ENCODE measurements at regions not wholly inside any gene's neighbourhood (a gene's known extent, or its start where the extent isn't known, plus 50 kb on each side); places are given as distances from the start of the nearest gene placed in this dataset.

DNA sequence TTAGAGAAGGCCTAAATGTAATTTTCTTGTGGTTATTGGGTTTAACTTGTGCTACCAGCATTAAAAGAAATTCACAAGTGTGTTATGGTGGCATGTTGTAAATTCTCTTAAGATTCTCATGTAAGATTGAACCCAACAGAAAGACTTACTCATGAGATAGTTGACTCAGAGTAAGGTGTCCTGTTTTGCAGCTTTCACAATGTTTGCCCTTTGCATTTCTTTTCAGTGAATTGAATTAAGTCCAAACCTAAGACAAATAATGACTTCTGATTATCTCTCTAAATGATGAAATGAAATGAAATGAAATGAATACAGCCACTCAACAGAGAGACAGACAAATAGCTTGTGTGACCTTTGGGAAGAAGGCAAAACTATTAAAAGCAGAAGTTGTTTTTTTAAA is 1696.9 kb upstream of the WWC1 start:
- no peak overlapping the region for H3K4me3 ChIP-seq
- in situ Hi-C loops (cut with MboI) (no loop called here), intact Hi-C loops (cut with micrococcal nuclease; ENCODE audit: unreplicated experiment) (no loop called here)
- H3K79me2 ChIP-seq (ENCODE audit: control insufficient read depth, insufficient read depth, low read length): no peaks in the 10 kb centered on the region
- no TSS peak for BruUV-seq (replicated peaks)
- ChIA-PET POLR2A (no interaction called here), SMC1A (ENCODE audit: uncharacterized antibody, unreplicated experiment) (interaction anchor here (0.6 kb wide), 1 partner anchor 87 kb away, joined by 3 read pairs; no protein-coding TSS in a partner anchor), RAD21 (ENCODE audit: unreplicated experiment) (no interaction called here), CTCF (no interaction called here)
- H3K27ac ChIP-seq (ENCODE audit: control insufficient read depth, insufficient read depth): no peak overlapping the region
- no peak for ATAC-seq
- no peak for FAIRE-seq
- no peaks in the 10 kb centered on the region for H3K4me1 ChIP-seq (ENCODE audit: control insufficient read depth, insufficient read depth, low read length)
- no peaks in the 10 kb centered on the region for H3K36me3 ChIP-seq (ENCODE audit: control insufficient read depth in 2 of 2, insufficient read depth in 2 of 2, low read length in 1 of 2)
- DNase-seq (ENCODE audit: low read depth, low spot score): no peak
- no peak overlapping the region for H2AFZ ChIP-seq (ENCODE audit: control insufficient read depth, low read depth, low read length)
- no peaks in the 10 kb centered on the region for H3K27me3 ChIP-seq (replicated peaks in 1 of 2; ENCODE audit: control insufficient read depth in 2 of 2, insufficient read depth in 2 of 2, low read length in 1 of 2)
- no peak overlapping the region for H3K9ac ChIP-seq (ENCODE audit: control insufficient read depth, insufficient read depth, low read length)
- H3K9me3 ChIP-seq (replicated peaks; ENCODE audit: control insufficient read depth, insufficient read depth, low read length): no peaks in the 10 kb centered on the region
- H4K20me1 ChIP-seq (ENCODE audit: control insufficient read depth, insufficient read depth): no peaks in the 10 kb centered on the region
- H3K4me2 ChIP-seq (ENCODE audit: control insufficient read depth, insufficient read depth): no peak overlapping the region
- TF ChIP-seq, protein P1, sequence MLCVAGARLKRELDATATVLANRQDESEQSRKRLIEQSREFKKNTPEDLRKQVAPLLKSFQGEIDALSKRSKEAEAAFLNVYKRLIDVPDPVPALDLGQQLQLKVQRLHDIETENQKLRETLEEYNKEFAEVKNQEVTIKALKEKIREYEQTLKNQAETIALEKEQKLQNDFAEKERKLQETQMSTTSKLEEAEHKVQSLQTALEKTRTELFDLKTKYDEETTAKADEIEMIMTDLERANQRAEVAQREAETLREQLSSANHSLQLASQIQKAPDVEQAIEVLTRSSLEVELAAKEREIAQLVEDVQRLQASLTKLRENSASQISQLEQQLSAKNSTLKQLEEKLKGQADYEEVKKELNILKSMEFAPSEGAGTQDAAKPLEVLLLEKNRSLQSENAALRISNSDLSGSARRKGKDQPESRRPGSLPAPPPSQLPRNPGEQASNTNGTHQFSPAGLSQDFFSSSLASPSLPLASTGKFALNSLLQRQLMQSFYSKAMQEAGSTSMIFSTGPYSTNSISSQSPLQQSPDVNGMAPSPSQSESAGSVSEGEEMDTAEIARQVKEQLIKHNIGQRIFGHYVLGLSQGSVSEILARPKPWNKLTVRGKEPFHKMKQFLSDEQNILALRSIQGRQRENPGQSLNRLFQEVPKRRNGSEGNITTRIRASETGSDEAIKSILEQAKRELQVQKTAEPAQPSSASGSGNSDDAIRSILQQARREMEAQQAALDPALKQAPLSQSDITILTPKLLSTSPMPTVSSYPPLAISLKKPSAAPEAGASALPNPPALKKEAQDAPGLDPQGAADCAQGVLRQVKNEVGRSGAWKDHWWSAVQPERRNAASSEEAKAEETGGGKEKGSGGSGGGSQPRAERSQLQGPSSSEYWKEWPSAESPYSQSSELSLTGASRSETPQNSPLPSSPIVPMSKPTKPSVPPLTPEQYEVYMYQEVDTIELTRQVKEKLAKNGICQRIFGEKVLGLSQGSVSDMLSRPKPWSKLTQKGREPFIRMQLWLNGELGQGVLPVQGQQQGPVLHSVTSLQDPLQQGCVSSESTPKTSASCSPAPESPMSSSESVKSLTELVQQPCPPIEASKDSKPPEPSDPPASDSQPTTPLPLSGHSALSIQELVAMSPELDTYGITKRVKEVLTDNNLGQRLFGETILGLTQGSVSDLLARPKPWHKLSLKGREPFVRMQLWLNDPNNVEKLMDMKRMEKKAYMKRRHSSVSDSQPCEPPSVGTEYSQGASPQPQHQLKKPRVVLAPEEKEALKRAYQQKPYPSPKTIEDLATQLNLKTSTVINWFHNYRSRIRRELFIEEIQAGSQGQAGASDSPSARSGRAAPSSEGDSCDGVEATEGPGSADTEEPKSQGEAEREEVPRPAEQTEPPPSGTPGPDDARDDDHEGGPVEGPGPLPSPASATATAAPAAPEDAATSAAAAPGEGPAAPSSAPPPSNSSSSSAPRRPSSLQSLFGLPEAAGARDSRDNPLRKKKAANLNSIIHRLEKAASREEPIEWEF (IDR thresholded peaks at IDR 0.05; ENCODE audit: insufficient replicate concordance, low read depth, low read length): no peak
- TF ChIP-seq EED (IDR thresholded peaks at IDR 0.05; ENCODE audit: low read depth) (no peak), MEF2B (IDR thresholded peaks at IDR 0.05; ENCODE audit: partially characterized antibody, poor library complexity, severe bottlenecking) (no peak), TAF1 (IDR thresholded peaks at IDR 0.05; ENCODE audit: borderline replicate concordance, low read depth, low read length) (no peak), STAT1 (conservative IDR thresholded peaks at IDR 0.05) (no peak), ZSCAN29 (IDR thresholded peaks at IDR 0.05) (no peak), HDGF (IDR thresholded peaks at IDR 0.05) (no peak), EGR1 (IDR thresholded peaks at IDR 0.05; ENCODE audit: borderline replicate concordance in 1 of 2, low read depth in 2 of 2, low read length in 2 of 2) (no peak), SP1 (IDR thresholded peaks at IDR 0.05; ENCODE audit: low read depth, low read length) (no peak), CBFB (IDR thresholded peaks at IDR 0.05; ENCODE audit: low read depth) (no peak), JUND (IDR thresholded peaks at IDR 0.05; ENCODE audit: low read depth, low read length) (no peak), NFXL1 (IDR thresholded peaks at IDR 0.05; ENCODE audit: borderline replicate concordance) (no peak), NFYA (IDR thresholded peaks at IDR 0.05; ENCODE audit: borderline replicate concordance, low read depth, low read length) (no peak)
- TF ChIP-seq, protein P2, sequence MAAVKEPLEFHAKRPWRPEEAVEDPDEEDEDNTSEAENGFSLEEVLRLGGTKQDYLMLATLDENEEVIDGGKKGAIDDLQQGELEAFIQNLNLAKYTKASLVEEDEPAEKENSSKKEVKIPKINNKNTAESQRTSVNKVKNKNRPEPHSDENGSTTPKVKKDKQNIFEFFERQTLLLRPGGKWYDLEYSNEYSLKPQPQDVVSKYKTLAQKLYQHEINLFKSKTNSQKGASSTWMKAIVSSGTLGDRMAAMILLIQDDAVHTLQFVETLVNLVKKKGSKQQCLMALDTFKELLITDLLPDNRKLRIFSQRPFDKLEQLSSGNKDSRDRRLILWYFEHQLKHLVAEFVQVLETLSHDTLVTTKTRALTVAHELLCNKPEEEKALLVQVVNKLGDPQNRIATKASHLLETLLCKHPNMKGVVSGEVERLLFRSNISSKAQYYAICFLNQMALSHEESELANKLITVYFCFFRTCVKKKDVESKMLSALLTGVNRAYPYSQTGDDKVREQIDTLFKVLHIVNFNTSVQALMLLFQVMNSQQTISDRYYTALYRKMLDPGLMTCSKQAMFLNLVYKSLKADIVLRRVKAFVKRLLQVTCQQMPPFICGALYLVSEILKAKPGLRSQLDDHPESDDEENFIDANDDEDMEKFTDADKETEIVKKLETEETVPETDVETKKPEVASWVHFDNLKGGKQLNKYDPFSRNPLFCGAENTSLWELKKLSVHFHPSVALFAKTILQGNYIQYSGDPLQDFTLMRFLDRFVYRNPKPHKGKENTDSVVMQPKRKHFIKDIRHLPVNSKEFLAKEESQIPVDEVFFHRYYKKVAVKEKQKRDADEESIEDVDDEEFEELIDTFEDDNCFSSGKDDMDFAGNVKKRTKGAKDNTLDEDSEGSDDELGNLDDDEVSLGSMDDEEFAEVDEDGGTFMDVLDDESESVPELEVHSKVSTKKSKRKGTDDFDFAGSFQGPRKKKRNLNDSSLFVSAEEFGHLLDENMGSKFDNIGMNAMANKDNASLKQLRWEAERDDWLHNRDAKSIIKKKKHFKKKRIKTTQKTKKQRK (IDR thresholded peaks at IDR 0.05; ENCODE audit: low read depth, low read length): no peak

All from GM12878 (cell line).